ENCODE measurements at regions not wholly inside any gene's neighbourhood (a gene's known extent, or its start where the extent isn't known, plus 50 kb on each side); places are given as distances from the start of the nearest gene placed in this dataset.

- no peak for DNase-seq (ENCODE audit: low read depth)
Measured at GRCh38 chr5:116650964-116651363, 76.3 kb upstream of the SEMA6A start.

GRCh38 chr5:116650544-116650943, 75.9 kb upstream of the SEMA6A start:
- DNase-seq (ENCODE audit: low read depth) = no peak

- no peak for DNase-seq (ENCODE audit: low read depth)
Measured at GRCh38 chr5:116646611-116647289, 72.1 kb upstream of the SEMA6A start.

- DNase-seq (ENCODE audit: low read depth) = no peak
Measured at GRCh38 chr5:116645627-116646026, 71.0 kb upstream of the SEMA6A start.

- no peak for DNase-seq (ENCODE audit: low read depth)
Measured at GRCh38 chr5:116640236-116640635, 65.6 kb upstream of the SEMA6A start.

GRCh38 chr5:116637149-116637740, 62.6 kb upstream of the SEMA6A start:
- no peak for DNase-seq (ENCODE audit: low read depth)

- no peak for DNase-seq (ENCODE audit: low read depth)
Measured at GRCh38 chr5:116632890-116633289, 58.3 kb upstream of the SEMA6A start.

- no peak for DNase-seq (ENCODE audit: low read depth)
Measured at GRCh38 chr5:116631147-116631546, 56.5 kb upstream of the SEMA6A start.

GRCh38 chr5:116629168-116629567, 54.5 kb upstream of the SEMA6A start:
- no peak for DNase-seq (ENCODE audit: low read depth)

GRCh38 chr5:116626945-116627679, 52.5 kb upstream of the SEMA6A start:
- no peak for DNase-seq (ENCODE audit: low read depth)

- DNase-seq (ENCODE audit: low read depth) = no peak
Measured at GRCh38 chr5:116626272-116626723, 51.7 kb upstream of the SEMA6A start.

Data from stimulated activated CD8-positive, alpha-beta memory T cell treated with anti-CD3 and anti-CD28 coated beads, Interleukin-15, amount 100 ng/mL, for 1 hour (primary cell).